ENCODE measurements at regions not wholly inside any gene's neighbourhood (a gene's known extent, or its start where the extent isn't known, plus 50 kb on each side); places are given as distances from the start of the nearest gene placed in this dataset.

- Mint-ChIP-seq H3K27me3 (ENCODE audit: insufficient read depth, low read depth) (peaks cover 2% of the 10 kb centered on the region), H3K36me3 (no peaks in the 10 kb centered on the region), H3K9me3 (no peaks in the 10 kb centered on the region), H3K27ac (no peak overlapping the region), H3K4me3 (no peak overlapping the region), H3K4me1 (no peaks in the 10 kb centered on the region)
- TF ChIP-seq EZH2phosphoT487 (IDR thresholded peaks at IDR 0.05) (no peak), EZH2 (IDR thresholded peaks at IDR 0.05) (no peak)
- TF ChIP-seq, protein P1, sequence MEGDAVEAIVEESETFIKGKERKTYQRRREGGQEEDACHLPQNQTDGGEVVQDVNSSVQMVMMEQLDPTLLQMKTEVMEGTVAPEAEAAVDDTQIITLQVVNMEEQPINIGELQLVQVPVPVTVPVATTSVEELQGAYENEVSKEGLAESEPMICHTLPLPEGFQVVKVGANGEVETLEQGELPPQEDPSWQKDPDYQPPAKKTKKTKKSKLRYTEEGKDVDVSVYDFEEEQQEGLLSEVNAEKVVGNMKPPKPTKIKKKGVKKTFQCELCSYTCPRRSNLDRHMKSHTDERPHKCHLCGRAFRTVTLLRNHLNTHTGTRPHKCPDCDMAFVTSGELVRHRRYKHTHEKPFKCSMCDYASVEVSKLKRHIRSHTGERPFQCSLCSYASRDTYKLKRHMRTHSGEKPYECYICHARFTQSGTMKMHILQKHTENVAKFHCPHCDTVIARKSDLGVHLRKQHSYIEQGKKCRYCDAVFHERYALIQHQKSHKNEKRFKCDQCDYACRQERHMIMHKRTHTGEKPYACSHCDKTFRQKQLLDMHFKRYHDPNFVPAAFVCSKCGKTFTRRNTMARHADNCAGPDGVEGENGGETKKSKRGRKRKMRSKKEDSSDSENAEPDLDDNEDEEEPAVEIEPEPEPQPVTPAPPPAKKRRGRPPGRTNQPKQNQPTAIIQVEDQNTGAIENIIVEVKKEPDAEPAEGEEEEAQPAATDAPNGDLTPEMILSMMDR (IDR thresholded peaks at IDR 0.05): no peak
- H2AFZ ChIP-seq (replicated peaks): no peak overlapping the region
- H3K27ac ChIP-seq: no peak overlapping the region
- no peaks in the 10 kb centered on the region for H3K79me2 ChIP-seq (ENCODE audit: low read depth)
- no peaks in the 10 kb centered on the region for H4K20me1 ChIP-seq (ENCODE audit: low read depth)
- H3K4me1 ChIP-seq: no peaks in the 10 kb centered on the region
- H3K36me3 ChIP-seq: no peaks in the 10 kb centered on the region
- no peak for DNase-seq (ENCODE audit: low spot score)
- H3K4me3 ChIP-seq: no peak overlapping the region
- H3K27me3 ChIP-seq: no peaks in the 10 kb centered on the region
- H3F3A ChIP-seq (ENCODE audit: low read depth): no peaks in the 10 kb centered on the region
- H3K4me2 ChIP-seq: no peak overlapping the region
- H3K9ac ChIP-seq: no peak overlapping the region
- no peaks in the 10 kb centered on the region for H3K9me3 ChIP-seq (ENCODE audit: low read depth)
These were observed 197.8 kb downstream of the MEMO1 start for GRCh38 chr2:31813016-31813415.

- Histone ChIP-seq H3K79me2 (ENCODE audit: low read depth) (no peaks in the 10 kb centered on the region), H2AFZ (replicated peaks) (no peak overlapping the region), H3K4me1 (no peaks in the 10 kb centered on the region), H3F3A (ENCODE audit: low read depth) (no peaks in the 10 kb centered on the region), H3K27ac (no peak overlapping the region), H3K9me3 (ENCODE audit: low read depth) (no peaks in the 10 kb centered on the region), H3K36me3 (no peaks in the 10 kb centered on the region), H3K9ac (no peak overlapping the region), H3K4me2 (no peak overlapping the region), H4K20me1 (ENCODE audit: low read depth) (no peaks in the 10 kb centered on the region), H3K4me3 (no peak overlapping the region), H3K27me3 (no peaks in the 10 kb centered on the region)
- Mint-ChIP-seq H3K4me3 (no peak overlapping the region), H3K36me3 (no peaks in the 10 kb centered on the region), H3K27ac (no peak overlapping the region), H3K9me3 (no peaks in the 10 kb centered on the region), H3K27me3 (ENCODE audit: insufficient read depth, low read depth) (peaks cover 2% of the 10 kb centered on the region), H3K4me1 (no peaks in the 10 kb centered on the region)
- TF ChIP-seq, protein P1 (IDR thresholded peaks at IDR 0.05): no peak
- no peak for TF ChIP-seq EZH2phosphoT487 (IDR thresholded peaks at IDR 0.05)
- TF ChIP-seq EZH2 (IDR thresholded peaks at IDR 0.05): no peak
- no peak for DNase-seq (ENCODE audit: low spot score)
These were observed 198.6 kb downstream of the MEMO1 start for GRCh38 chr2:31812051-31812798.

- no peak for DNase-seq (ENCODE audit: low spot score)
- no peak overlapping the region for H3K4me3 Mint-ChIP-seq
- Histone ChIP-seq H3K9ac (no peak overlapping the region), H3K79me2 (ENCODE audit: low read depth) (no peaks in the 10 kb centered on the region), H3K36me3 (no peaks in the 10 kb centered on the region), H3K4me3 (no peak overlapping the region), H2AFZ (replicated peaks) (no peak overlapping the region), H3K9me3 (ENCODE audit: low read depth) (no peaks in the 10 kb centered on the region), H3F3A (ENCODE audit: low read depth) (no peaks in the 10 kb centered on the region), H4K20me1 (ENCODE audit: low read depth) (no peaks in the 10 kb centered on the region), H3K4me2 (no peak overlapping the region), H3K4me1 (no peaks in the 10 kb centered on the region), H3K27ac (no peak overlapping the region), H3K27me3 (no peaks in the 10 kb centered on the region)
- H3K9me3 Mint-ChIP-seq: no peaks in the 10 kb centered on the region
- H3K27ac Mint-ChIP-seq: no peak overlapping the region
- no peaks in the 10 kb centered on the region for H3K36me3 Mint-ChIP-seq
- H3K27me3 Mint-ChIP-seq (ENCODE audit: insufficient read depth, low read depth): peaks cover 2% of the 10 kb centered on the region
- TF ChIP-seq EZH2phosphoT487 (IDR thresholded peaks at IDR 0.05): no peak
- no peak for TF ChIP-seq EZH2 (IDR thresholded peaks at IDR 0.05)
- TF ChIP-seq, protein P1 (IDR thresholded peaks at IDR 0.05): no peak
- no peaks in the 10 kb centered on the region for H3K4me1 Mint-ChIP-seq
These were observed 199.3 kb downstream of the MEMO1 start for GRCh38 chr2:31811482-31811881.
